Testis (tissue), 2 donors: ENCODE measurements at regions not wholly inside any gene's neighbourhood (a gene's known extent, or its start where the extent isn't known, plus 50 kb on each side); places are given as distances from the start of the nearest gene placed in this dataset.
"Not testable (repeated sequence)": the region's sequence is repeated elsewhere in the genome, so short reads cannot be mapped to it uniquely, and the experiment has no call there.

Experiments used
- DNase-seq: peaks from one replicate; pipeline ENCODE4 v3.0.0-alpha.2; 2019
- H3K27ac ChIP-seq, 2 donors: fragments of 200-600 bp; sonication (generic); one replicate each; pipeline ENCODE4 v1.5.1; 2019
- H3K27me3 ChIP-seq: fragments of 200-600 bp; sonication (generic); one replicate; pipeline ENCODE4 v1.5.1; 2019
- H3K36me3 ChIP-seq: fragments of 200-600 bp; sonication (generic); one replicate; pipeline ENCODE4 v1.5.1; 2017; ENCODE audit warnings: low read depth; ENCODE audit errors: missing control alignments
- H3K4me1 ChIP-seq: fragments of 200-600 bp; sonication (generic); one replicate; pipeline ENCODE4 v1.5.1; 2019
- H3K4me3 ChIP-seq, 2 donors: fragments of 200-600 bp; sonication (generic); one replicate each; pipeline ENCODE4 v1.5.1; 2017 to 2019
- H3K9me3 ChIP-seq: fragments of 200-600 bp; sonication (generic); one replicate; pipeline ENCODE4 v1.5.1; 2017
- POLR2A ChIP-seq: fragments of 450-650 bp; IDR thresholded peaks from one replicate; pipeline ENCODE4 v1.6.1; 2017; ENCODE audit warnings: antibody characterized with exemption, mild to moderate bottlenecking, moderate library complexity
- WGBS, 2 donors: methylation state at CpG; one replicate each; pipeline ENCODE4 v1.1.5; 2018; 5-methylcytosine and 5-hydroxymethylcytosine counted together
- intact Hi-C: fragments of 100-400 bp; cut with DNase I; formaldehyde crosslinking; loops from one replicate; pipeline ENCODE4 v1.15.1; 2023; ENCODE audit warnings: low total_unique reads
- TF ChIP-seq, protein P1 (sequence below), 3 experiments: fragments of 450-650 bp in 2 of 3; fragments of 200-600 bp in 1 of 3; sonication (generic) in 1 of 3; IDR thresholded peaks; one replicate each; pipeline ENCODE4 v1.5.1; 2016 to 2019; ENCODE audit warnings: antibody characterized with exemption in 3 of 3, mild to moderate bottlenecking in 2 of 3, moderate library complexity in 1 of 3

DNA sequence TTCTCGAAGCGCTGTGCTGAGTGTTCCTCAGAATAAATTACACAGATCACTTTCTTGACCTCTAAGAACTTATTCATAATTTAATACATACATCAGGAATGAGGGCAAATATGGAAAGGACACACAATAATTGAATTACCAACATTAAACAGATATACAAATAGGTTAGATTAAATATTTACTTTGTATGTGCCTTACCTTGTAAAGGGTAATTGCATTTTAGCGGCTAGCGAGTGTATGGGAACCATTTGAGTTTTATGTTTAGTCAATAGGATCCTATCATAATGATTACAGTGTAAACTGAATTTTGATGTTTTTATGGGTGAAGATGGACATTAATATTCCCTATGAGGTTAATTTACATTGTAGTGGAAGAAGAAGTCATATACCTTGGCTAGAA, 1187.1 kb upstream of the WWC1 start:
- H3K27me3 ChIP-seq = no peaks in the 10 kb centered on the region
- no peak overlapping the region for H3K4me3 ChIP-seq
- no peak for DNase-seq
- no peaks in the 10 kb centered on the region for H3K4me1 ChIP-seq
- no peak overlapping the region for H3K27ac ChIP-seq
- no peaks in the 10 kb centered on the region for H3K36me3 ChIP-seq
- 88 to 91% methylated on average over 4 of the region's 4 CpGs for WGBS, 2 donors
- no peaks in the 10 kb centered on the region for H3K9me3 ChIP-seq
- no peak for TF ChIP-seq POLR2A
- TF ChIP-seq, protein P1, sequence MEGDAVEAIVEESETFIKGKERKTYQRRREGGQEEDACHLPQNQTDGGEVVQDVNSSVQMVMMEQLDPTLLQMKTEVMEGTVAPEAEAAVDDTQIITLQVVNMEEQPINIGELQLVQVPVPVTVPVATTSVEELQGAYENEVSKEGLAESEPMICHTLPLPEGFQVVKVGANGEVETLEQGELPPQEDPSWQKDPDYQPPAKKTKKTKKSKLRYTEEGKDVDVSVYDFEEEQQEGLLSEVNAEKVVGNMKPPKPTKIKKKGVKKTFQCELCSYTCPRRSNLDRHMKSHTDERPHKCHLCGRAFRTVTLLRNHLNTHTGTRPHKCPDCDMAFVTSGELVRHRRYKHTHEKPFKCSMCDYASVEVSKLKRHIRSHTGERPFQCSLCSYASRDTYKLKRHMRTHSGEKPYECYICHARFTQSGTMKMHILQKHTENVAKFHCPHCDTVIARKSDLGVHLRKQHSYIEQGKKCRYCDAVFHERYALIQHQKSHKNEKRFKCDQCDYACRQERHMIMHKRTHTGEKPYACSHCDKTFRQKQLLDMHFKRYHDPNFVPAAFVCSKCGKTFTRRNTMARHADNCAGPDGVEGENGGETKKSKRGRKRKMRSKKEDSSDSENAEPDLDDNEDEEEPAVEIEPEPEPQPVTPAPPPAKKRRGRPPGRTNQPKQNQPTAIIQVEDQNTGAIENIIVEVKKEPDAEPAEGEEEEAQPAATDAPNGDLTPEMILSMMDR (IDR thresholded peaks at IDR 0.05) = no peak
- intact Hi-C loops = no loop called here

DNA sequence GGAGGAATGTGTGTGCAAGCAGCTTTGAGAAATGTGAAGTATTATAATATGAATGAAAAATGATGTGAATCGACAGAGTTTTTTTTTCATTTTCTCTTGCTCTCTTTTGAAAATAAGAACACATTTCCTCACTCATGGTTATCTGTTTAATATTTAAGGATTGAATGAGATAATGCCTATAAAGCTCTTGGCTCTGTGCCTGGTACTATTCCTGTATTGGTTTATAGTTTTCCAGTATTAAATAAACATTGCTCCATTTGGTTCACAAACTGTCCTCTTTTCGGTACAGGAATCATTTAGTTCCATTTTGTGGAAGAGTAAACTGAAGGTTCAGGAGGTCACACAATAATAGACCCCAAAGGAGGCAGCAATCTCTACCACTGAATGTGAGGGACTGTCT, 1185.5 kb upstream of the WWC1 start:
- TF ChIP-seq, protein P1 (IDR thresholded peaks at IDR 0.05) = no peak
- no peak for TF ChIP-seq POLR2A
- no peak overlapping the region for H3K27ac ChIP-seq
- no peak overlapping the region for H3K4me3 ChIP-seq
- no peaks in the 10 kb centered on the region for H3K27me3 ChIP-seq
- H3K9me3 ChIP-seq = no peaks in the 10 kb centered on the region
- H3K36me3 ChIP-seq = no peaks in the 10 kb centered on the region
- no peaks in the 10 kb centered on the region for H3K4me1 ChIP-seq
- intact Hi-C loops = no loop called here
- 57 to 75% methylated on average over 2 of the region's 2 CpGs for WGBS, 2 donors
- no peak for DNase-seq

DNA sequence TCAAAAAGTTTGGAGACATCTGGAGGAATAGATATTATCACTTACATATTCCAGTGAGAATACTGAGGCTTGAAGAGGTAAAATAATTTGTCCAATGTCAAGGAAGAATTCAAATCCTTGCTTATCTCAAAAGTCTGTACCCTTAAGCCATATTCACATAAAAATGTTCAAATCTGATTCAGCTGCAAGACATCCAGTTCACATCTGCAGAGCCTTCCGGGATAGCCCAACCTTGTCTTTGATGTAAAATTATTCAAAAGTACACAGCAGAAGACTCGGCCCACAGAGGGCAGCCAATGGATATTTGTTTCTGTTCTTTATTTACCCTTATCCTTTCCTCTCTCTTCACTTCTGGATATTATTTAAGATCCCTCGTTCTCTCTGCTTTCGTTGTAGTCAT, 1183.8 kb upstream of the WWC1 start:
- no peaks in the 10 kb centered on the region for H3K4me1 ChIP-seq
- no peak for DNase-seq
- no peaks in the 10 kb centered on the region for H3K9me3 ChIP-seq
- H3K27ac ChIP-seq = no peak overlapping the region
- intact Hi-C loops = no loop called here
- 87 to 94% methylated on average over 4 of the region's 4 CpGs for WGBS, 2 donors
- TF ChIP-seq POLR2A = no peak
- TF ChIP-seq, protein P1 (IDR thresholded peaks at IDR 0.05) = no peak
- no peaks in the 10 kb centered on the region for H3K36me3 ChIP-seq
- no peak overlapping the region for H3K4me3 ChIP-seq
- H3K27me3 ChIP-seq = no peaks in the 10 kb centered on the region

DNA sequence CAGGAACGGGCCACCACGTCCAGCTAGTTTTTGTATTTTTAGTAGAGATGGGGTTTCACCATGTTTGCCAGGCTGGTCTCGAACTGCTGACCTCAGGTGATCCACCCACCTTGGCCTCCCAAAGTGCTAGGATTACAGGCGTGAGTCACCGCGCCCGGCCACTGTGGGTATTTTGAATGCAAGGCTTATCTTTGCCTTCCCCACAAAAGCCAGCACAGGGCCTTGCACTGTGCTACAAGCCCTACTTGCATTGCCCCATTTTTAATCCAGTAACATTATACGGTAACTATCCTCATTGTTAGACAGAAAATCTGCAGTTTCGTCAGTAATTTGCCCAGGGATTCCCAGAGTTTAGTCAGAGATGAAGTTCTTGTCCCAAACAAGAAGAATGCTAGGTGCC, 1183.2 kb upstream of the WWC1 start:
- 95 to 98% methylated on average over 9 of the region's 9 CpGs for WGBS, 2 donors
- H3K27me3 ChIP-seq, H3K4me1 ChIP-seq, H3K27ac ChIP-seq, intact Hi-C loops, H3K9me3 ChIP-seq, DNase-seq, H3K4me3 ChIP-seq, H3K36me3 ChIP-seq: not testable (repeated sequence)

DNA sequence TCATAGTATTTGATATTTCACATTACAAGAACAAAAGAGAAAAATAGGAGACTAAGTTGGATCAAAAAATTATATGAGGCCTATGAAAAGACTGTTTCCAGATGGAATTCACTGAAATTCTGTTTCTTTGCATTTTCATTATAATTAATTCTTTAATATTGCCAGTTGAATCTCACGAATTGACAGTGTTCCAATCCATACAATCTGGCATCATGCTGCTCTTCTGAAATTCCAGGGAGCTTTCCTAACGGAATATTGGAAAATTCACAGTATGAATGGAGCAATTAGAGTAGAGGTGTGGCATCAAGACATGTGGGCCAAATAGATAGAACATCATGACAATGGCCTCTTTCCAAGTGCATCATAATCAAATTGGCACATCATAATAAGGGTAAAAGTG, 1178.9 kb upstream of the WWC1 start:
- DNase-seq = no peak
- intact Hi-C loops = no loop called here
- 84 to 85% methylated on average over 2 of the region's 2 CpGs for WGBS, 2 donors
- Histone ChIP-seq H3K4me1 (no peaks in the 10 kb centered on the region), H3K36me3 (no peaks in the 10 kb centered on the region), H3K27me3 (no peaks in the 10 kb centered on the region), H3K4me3 (no peak overlapping the region), H3K27ac (no peak overlapping the region), H3K9me3 (no peaks in the 10 kb centered on the region)
- no peak for TF ChIP-seq POLR2A
- TF ChIP-seq, protein P1 (IDR thresholded peaks at IDR 0.05) = no peak
